Astrocyte (in vitro differentiated cells and primary cell): ENCODE measurements at regions not wholly inside any gene's neighbourhood (a gene's known extent, or its start where the extent isn't known, plus 50 kb on each side); places are given as distances from the start of the nearest gene placed in this dataset.
"Not testable (repeated sequence)": the region's sequence is repeated elsewhere in the genome, so short reads cannot be mapped to it uniquely, and the experiment has no call there.

Experiments
- CTCF ChIP-seq: IDR thresholded peaks from 2 replicates; pipeline ENCODE4 v1.5.1; 2011; ENCODE audit warnings: low read depth, mild to moderate bottlenecking, inconsistent platforms, low read length, moderate library complexity; ENCODE audit not compliant: insufficient read depth
- EZH2 ChIP-seq: IDR thresholded peaks from 2 replicates; pipeline ENCODE4 v1.6.1; 2012; ENCODE audit warnings: mild to moderate bottlenecking, low read length, inconsistent platforms; ENCODE audit not compliant: insufficient read depth

- not testable (repeated sequence) for TF ChIP-seq CTCF, EZH2
Measured at GRCh38 chr5:39652481-39652880, 227.7 kb upstream of the DAB2 start.
